ENCODE measurements at regions not wholly inside any gene's neighbourhood (a gene's known extent, or its start where the extent isn't known, plus 50 kb on each side); places are given as distances from the start of the nearest gene placed in this dataset.
"Not testable (repeated sequence)": the region's sequence is repeated elsewhere in the genome, so short reads cannot be mapped to it uniquely, and the experiment has no call there.

DNA sequence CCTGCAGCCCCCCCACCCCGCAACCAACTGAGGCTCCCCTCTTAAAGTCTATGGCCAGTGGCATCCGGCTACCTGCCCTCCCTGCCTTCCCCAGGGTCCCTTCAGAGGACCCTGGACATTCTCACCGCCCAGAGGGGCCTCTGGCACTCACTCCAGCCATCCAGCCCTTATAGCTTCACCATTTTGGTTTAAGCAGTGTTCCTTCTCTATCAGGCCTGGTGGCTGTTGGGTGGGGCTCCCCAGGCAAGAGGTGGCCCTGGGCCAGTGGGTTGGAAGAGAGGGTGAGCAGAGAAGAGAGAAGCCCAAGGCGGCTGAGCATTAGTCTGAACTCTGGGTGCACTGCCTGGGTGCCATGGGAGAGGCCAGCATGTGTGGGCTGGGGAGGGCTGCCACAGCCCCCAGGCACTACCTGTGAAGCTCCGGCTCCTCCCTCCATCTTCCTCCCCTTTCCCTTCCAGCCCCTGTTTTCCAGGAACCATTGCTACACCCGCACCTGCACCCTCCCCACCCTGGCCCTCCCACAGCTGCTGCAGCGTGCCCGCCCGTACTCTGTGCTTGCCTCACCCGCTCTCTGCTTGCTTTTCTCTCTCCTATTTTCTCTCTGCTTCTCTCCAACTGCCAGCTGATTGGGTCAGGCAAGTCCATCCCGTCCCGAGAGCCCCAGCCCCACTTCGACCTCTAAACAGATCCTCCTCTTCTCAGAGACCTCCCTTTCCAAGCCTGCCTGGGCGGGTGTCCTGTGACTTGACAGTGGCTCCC is 168.2 kb downstream of the TBC1D2B start:
- no peak for DNase-seq

DNA sequence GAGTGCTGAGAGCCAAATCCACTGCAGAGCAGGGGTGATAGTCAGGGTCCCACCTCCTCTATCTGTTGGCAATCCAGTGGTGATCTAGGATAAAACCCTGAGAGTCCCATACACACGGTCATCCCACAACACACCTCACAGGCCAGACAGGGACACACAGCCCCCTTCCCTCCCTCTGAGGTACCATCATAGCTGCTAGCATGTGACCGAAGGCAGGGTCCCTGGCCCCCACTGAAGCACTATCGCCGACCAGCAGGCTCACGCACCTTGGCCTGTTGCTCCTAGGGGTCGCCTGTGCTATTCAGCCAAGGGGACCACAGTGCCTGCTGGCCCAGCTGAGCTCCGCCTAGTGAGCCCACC is 168.8 kb downstream of the TBC1D2B start:
- DNase-seq: not testable (repeated sequence)

DNA sequence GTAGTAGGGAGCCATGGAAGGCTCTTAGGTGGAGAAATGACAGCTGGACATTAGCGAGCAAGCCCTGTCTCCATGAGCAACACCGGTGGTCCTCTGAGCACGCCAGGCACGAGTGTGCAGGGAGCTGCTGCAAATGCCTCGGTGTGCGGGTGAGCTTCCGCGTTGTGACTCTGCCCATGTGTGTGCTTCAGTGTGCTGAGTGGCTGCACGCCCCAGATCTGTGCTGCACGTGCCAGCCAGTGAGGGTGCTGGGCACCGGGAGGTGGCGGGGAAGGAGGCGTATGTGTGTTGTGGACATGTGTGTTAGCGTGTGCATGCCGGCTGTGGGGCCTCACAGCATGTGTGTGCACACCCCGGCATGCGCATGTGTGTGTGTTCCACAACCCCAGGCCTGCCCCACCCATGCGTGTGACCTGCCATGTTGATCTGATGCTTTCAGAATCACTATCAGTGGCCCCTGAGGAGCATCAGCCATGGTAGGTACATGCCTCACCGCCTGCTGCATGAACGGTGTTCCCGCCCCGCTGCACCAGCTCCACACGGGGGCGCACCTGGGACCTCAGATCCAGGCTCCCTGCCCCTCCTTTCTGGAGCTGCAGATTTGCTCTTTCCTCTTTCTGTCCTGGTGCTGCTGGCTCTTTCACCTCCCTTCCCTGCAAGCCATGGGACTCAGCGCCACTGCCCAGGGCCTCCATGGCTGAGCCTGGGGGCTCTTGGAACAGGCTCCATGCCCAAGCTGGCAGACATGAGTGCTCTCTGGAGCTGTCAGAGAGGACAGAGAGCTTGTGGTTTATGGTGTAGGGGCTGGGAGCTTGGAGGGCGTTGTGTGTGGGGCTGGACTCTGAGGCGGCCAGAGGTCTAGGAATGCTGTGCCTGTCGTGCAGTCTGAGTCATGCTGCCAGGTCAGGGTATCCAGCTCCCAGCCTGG is 169.4 kb downstream of the TBC1D2B start:
- no peak for DNase-seq

DNA sequence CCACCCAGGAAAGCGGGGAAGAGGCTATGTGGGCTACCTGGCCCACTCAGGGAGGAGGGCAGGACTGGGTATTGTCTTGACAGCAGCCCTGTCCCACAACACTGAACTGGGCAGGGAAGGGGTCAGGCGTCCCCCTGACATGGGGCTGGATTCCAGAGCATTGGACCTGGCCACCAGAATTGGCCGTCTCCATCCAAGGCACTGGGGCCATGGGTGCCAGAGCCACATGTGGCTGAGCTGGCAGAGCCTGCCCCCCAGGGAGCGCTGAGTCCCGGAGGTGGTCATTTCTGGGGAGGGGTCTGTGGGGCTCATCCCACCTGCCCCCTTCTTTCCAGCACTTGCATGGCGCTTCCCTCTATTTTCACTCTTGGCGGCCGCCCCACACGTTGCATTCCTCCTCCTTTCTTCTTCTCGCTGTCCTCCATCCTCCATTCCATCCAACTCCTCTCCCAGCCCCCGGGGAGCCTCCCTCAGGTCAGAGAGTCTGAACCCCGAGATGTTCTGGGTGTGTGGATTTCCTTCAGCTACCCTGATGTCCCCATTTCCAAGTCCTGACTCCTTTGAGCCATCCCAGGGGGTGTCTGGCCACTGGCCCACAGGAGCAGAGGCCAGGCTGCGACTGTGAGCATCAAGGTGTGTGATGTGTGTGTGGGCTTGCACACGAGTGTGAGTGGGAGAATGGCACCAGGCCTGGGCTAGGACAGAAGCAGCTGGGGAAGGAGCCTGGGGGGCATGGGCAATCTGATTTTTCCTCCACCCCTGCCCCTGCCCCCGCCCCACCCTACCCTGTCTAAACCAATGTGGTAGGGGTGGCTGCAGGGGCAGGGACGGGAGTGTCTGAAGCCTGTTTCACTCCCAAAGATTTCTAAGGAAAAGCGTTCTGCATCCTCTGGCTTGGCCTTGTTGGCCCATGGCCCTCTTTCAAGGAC is 171.2 kb downstream of the TBC1D2B start:
- DNase-seq: not testable (repeated sequence)

DNA sequence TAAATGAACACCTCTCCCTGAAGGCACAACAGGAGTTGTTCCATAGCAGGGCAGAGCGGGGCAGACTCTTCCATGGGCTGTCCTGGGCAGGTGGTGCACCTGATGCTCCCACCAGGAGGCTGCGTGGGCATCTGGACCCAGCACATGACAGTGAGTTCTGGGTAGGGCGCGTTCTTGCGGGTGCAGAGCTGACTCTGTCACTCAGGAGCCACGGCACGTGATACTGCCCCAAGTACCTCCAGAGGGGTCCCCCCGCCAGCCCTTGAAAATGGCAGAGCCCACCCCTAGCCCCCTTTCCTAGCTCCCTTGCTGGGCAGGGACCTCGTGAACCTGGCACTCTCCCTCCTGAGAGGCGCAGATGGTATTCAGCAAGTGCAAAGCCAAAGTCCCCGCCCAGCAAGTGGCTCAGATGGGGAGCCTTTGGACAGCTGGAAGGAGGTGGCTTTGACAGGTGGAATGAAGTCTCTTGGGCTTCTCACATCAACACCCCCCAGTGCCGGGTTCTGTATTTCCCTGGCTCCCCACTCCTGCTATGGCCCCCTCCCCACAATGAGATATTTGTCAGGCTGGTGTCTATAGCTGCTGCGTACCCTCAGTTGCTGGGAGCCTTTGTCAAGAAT is 172.1 kb downstream of the TBC1D2B start:
- DNase-seq: no peak

DNA sequence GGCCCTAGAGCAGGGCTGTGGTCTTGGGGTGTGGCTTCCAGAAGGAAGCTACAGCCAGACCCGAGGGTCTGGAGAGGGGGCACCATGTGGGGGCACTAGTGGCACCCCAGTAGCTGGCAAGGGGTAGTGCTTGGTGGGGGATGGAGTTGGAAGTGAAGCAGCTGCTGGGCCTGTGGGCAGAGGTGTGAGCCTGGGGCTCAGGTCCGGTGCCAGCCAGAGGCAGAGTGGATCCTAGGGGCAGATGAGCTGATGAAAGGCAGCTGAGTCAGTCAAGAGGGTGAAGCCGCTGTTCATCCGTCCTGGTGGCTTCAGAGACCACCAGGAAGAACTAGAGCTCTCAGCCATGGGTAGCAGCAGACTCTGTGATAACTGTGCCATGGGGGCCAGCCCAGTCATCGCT is 172.6 kb downstream of the TBC1D2B start:
- no peak for DNase-seq

DNA sequence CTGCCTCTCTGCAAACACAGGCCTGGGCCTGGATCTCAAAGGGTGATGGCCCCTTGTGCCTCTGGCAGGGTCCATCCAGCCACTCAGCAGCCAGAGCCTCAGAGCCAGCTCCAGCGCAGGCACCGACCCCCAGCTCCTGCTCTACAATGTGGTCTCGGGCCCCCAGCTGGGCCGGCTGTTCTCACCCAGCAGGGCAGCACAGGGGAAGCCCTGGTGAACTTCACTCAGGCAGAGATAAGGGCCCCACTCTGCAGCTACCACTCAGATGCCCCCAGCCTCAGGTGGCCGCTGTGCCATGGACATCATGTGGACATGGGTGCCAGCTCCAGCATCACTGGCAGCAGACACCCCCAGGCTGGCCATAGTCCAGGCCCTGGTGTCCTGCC is 173.1 kb downstream of the TBC1D2B start:
- no peak for DNase-seq

DNA sequence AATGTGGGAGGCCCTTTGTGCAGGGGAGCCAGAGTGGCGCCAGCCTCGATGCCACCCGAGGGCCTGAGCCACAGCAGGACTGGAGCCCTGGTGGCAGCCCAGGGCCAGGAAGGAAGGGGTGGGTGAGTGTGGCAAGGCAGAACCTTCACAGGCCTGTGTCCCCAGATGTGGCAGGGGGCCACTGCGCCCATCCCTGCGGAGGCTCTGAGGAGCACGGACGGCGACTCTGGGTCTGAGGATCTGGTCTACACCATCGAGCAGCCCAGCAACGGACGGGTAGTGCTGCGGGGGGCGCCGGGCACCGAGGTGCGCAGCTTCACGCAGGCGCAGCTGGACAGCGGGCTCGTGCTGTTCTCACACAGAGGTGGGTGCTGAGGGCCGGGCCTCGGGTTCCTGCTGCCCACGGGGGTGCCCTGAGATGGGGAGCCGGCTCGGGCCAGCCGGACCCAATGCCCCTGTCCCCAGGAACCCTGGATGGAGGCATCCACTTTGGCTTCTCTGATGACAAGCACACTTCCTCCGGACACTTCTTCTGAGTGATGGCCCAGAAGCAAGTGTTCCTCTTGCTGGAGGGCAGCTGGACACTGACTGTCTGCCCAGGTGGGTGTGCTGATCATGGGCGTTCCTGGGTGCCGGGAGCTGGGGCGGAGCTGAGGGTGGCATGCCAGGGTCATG is 173.6 kb downstream of the TBC1D2B start:
- not testable (repeated sequence) for DNase-seq

DNA sequence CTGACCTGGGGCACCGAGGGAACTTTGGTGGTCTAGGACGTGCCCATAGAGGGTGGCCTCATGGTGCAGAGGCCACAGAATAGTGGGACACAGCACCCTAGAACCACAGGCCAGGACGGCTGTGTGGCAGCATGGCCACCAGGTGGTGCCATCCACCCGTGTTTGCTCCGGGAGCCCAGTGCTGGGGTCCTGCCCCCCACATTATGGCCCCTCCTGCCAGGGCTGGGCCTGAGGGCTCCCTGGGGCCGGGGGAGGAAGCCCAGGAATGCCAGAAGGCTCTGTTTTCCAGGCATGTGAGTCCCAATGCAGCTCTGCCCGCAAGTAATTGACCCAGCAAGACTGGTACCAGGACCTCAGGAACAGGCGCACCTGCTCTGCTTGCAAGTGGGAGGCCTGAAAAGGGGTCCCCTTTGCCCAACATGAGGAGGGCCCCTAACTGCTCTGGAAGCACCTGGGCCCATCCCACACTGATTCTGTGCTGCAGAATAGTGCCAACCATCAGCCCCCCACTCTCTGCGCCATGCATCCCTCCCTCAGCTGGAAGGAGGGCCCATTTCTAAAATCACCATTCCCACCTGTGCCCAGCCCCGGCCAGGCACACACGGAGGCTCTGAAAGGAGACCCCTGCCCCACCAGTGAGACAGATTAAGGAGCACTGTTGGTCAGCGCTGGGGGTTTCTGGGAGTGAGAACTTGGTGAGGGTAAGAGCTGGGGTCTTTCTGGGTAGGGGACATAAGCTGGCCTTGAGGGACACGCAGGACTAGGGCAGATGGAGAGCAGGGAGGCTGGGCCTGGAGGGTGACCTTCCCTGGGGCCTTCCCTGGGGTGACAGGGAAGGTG is 174.4 kb downstream of the TBC1D2B start:
- DNase-seq: not testable (repeated sequence)

DNA sequence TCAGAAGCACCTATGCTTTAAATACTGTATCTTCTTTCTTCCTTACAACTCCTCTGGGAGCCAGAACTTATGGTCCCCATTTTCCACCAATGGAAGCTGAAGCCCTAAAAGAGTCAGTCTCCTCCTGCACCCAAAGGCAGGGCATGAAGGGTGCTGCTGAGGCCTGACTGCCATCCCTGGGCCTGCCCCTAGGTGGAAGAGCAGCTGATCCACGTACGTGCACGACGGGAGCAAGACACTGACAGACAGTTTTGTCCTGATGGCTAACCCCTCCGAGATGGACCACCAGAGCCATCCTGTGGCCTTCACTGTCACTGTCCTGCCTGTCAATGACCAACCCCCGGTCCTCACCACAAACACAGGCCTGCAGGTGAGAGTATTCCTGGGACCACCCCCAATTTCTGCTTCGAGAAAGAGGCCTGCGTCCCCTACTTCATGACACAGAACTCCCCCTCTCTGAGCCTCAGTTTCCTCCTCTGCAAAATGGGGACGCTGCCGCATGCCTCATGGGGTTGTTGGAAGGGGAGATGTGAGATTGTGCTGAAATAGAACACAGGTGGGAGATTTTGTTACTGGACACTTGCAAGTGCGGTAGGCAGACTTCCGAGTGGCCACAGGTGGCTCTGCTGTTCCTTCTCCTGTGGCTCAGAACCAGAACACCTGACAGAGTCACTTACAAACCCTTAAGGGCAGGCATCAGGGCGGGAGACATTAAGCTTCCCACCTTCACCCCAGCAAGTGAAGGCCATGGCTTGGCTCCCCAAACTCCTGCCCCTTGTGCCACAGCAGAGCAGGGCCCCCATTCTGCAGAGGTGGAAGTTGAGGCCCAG is 175.4 kb downstream of the TBC1D2B start:
- no peak for DNase-seq

DNA sequence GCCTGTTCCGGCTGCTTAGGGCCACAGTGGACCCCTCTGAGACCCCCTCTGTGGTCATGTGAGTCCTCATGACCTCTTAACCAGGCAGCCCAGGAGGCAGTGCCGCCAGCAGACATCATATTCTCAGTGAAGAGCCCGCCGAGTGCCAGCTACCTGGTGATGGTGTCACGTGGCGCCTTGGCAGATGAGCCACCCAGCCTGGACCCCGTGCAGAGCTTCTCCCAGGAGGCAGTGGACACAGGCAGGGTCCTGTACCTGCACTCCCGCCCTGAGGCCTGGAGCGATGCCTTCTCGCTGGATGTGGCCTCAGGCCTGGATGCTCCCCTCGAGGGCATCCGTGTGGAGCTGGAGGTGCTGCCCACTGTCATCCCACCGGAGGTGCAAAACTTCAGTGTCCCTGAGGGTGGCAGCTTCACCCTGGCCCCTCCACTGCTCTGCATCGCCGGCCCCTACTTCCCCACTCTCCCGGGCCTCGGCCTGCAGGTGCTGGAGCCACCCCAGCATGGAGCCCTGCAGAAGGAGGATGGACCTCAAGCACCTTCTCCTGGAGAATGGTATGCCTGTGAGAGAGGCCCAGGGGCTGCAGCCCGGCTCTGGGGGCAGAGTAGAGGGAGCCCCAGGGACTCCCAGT is 176.1 kb downstream of the TBC1D2B start:
- DNase-seq: no peak

DNA sequence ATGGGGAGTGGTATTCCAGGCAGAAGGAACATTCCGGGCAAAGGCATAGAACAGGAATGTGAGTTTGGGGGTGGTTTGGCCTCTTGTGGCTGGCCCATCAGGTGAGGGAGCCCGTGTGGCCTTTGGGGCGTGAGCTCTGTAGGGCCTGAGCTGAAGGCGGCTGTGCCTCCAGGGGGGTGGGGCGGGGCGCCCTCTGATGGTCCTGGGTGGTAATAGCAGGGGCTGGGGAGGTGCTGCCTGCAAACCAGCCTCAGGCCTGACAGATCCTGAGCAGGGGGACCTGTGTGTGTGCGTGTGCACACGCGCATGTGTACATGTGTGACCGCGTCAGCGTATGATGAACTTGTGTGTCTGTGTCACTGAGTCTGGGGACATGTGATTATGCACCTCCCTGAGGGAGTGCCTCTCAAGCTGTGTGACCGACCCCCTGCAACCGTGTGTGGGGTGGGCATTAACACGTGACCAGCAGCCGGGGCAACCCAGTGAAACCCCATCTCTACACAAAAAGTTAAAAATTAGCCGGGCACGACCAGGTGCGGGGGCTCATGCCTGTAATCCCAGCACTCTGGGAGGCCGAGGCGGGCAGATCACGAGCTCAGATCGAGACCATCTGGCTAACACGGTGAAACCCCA is 177.1 kb downstream of the TBC1D2B start:
- not testable (repeated sequence) for DNase-seq

DNA sequence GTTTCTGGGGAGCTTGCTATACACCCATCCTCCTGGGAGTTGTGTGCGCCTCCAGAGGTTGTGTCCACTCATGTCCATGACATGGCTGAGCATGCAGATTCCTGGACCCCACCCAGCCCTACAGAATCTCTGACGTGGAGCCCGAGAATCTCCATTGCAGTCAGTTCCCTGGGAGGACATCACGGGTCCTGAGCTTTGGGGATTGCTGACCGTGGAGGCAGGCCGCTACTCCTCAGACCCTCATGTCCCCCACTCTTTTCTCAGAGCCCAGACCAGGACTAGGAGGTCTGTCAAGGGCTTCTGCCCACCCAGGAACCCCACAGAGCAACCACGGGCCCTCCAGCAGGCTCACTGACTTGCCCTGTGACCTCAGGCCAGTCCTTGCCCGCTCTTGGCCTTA is 177.7 kb downstream of the TBC1D2B start:
- DNase-seq: not testable (repeated sequence)

DNA sequence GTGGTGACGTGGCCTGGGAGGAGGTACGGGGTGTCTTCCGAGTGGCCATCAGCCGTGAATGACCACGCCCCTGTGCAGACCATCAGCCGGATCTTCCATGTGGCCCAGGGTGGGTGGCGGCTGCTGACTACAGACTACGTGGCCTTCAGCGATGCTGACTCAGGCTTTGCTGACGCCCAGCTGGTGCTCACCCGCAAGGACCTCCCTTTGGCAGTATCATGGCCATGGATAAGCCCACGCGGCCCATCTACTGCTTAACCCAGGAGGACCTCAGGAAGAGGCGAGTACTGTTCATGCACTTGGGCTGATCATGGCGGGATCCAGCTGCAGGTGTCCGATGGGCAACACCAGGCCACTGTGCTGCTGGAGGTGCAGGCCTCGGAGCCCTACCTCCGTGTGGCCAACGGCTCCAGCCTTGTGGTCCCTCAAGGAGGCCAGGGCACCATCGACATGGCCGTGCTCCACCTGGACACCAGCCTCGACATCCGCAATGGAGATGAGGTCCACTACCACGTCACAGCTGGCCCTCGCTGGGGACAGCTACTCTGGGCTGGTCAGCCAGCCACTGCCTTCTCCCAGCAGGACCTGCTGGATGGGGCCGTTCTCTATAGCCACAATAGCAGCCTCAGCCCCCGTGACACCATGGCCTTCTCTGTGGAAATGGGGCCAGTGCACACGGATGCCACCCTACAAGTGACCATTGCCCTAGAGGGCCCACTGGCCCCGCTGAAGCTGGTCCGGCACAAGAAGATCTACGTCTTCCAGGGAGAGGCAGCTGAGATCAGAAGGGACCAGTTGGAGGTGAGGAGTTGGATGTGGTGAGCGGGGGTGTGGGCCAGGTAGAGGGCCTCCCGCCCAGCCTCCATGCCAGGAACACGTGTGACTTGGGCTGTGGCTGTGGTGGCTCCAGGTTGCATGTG is 178.4 kb downstream of the TBC1D2B start:
- no peak for DNase-seq

DNA sequence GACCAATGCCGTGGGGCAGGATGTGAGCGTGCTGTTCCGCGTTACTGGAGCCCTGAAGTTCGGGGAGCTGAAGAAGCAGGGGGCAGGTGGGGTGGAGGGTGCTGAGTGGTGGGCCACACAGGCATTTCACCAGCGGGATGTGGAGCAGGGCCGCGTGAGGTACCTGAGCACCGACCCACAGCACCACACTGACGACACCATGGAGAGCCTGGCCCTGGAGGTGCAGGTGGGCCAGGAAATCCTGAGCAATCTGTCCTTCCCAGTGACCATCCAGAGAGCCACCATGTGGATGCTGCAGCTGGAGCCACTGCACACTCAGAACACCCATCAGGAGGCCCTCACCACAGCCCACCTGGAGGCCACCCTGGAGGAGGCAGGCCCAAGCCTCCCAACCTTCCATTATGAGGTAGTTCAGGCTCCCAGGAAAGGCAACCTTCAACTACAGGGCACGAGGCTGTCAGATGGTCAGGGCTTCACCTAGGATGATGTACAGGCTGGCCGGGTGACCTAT is 179.6 kb downstream of the TBC1D2B start:
- no peak for DNase-seq

DNA sequence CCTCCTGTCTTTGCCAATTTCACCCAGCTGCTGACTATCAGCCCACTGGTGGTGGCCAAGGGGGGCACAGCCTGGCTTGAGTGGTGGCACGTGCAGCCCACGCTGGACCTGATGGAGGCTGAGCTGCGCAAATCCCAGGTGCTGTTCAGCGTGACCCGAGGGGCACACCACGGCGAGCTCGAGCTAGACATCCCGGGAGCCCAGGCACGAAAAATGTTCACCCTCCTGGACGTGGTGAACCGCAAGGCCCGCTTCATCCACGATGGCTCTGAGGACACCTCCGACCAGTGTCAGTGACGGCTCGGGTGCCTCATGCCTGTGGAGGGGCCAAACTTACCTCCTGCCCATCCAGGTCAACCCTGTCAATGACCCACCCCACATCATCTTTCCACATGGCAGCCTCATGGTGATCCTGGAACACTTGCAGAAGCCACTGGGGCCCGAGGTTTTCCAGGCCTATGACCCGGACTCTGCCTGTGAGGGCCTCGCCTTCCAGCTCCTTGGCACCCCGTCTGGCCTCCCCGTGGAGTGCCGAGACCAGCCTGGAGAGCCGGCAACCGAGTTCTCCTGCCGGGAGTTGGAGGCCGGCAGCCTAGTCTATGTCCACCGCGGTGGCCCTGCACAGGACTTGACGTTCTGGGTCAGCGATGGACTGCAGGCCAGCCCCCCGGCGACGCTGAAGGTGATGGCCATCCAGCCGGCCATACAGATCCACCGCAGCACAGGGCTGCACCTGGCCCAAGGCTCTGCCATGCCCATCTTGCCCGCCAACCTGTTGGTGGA is 180.2 kb downstream of the TBC1D2B start:
- DNase-seq: not testable (repeated sequence)

All from NCI-H1417 treated with DMSO at 0.1 percent for 48 hours (cell line).